Transverse colon (tissue), 4 donors: ENCODE measurements at regions not wholly inside any gene's neighbourhood (a gene's known extent, or its start where the extent isn't known, plus 50 kb on each side); places are given as distances from the start of the nearest gene placed in this dataset.

Experiments used
- EP300 ChIP-seq: sonication (generic); formaldehyde crosslinking; IDR thresholded peaks from one replicate; pipeline ENCODE4 v1.6.1; 2017; ENCODE audit warnings: antibody characterized with exemption, low read depth
- POLR2A ChIP-seq: fragments of 450-650 bp; IDR thresholded peaks from one replicate; pipeline ENCODE4 v1.6.1; 2016; ENCODE audit warnings: antibody characterized with exemption, mild to moderate bottlenecking, moderate library complexity
- POLR2AphosphoS5 ChIP-seq, 3 donors: sonication (generic); formaldehyde crosslinking; IDR thresholded peaks; one replicate each; pipeline ENCODE4 v1.6.1; 2016; ENCODE audit warnings: antibody characterized with exemption in 3 of 3
- TF ChIP-seq, protein P1 (sequence below), 5 experiments: fragments of 200-600 bp in 3 of 5; fragments of 450-650 bp in 2 of 5; sonication (generic) in 3 of 5; IDR thresholded peaks; 1 replicate in 2 of 5; 2 replicates in 3 of 5; pipeline ENCODE4 v1.5.1; 2016 to 2017; ENCODE audit warnings: antibody characterized with exemption in 5 of 5, inconsistent platforms in 3 of 5, mild to moderate bottlenecking in 2 of 5, moderate library complexity in 1 of 5

DNA sequence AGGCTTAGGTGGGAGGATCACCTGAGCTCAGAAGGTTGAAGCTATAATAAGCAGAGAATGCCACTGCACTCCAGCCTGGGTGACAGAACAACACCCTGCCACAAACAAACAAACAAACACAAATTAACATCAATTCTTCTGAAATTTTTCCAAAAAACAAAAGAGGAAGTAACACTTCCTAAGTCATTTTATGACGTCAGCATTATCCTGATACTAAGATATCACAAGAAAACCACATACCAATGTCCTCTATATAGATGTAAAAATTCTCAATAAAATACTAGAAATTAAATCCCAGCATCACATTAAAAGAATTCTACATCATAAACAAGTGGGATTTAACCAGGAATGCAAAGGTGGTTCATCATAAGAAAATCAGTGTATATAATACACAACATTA is 64.4 kb upstream of the STK26 start:
- TF ChIP-seq EP300 (no peak), POLR2AphosphoS5 (IDR thresholded peaks at IDR 0.05) (no peak), POLR2A (no peak)
- TF ChIP-seq, protein P1, sequence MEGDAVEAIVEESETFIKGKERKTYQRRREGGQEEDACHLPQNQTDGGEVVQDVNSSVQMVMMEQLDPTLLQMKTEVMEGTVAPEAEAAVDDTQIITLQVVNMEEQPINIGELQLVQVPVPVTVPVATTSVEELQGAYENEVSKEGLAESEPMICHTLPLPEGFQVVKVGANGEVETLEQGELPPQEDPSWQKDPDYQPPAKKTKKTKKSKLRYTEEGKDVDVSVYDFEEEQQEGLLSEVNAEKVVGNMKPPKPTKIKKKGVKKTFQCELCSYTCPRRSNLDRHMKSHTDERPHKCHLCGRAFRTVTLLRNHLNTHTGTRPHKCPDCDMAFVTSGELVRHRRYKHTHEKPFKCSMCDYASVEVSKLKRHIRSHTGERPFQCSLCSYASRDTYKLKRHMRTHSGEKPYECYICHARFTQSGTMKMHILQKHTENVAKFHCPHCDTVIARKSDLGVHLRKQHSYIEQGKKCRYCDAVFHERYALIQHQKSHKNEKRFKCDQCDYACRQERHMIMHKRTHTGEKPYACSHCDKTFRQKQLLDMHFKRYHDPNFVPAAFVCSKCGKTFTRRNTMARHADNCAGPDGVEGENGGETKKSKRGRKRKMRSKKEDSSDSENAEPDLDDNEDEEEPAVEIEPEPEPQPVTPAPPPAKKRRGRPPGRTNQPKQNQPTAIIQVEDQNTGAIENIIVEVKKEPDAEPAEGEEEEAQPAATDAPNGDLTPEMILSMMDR (IDR thresholded peaks at IDR 0.05): no peak
